HG03565 (cell line): ENCODE measurements at regions not wholly inside any gene's neighbourhood (a gene's known extent, or its start where the extent isn't known, plus 50 kb on each side); places are given as distances from the start of the nearest gene placed in this dataset.

ENCODE experiments used
- ATAC-seq: cut with Tn5 transposase; IDR thresholded peaks from one replicate; pipeline ENCODE4 v1.9.1; 2021; ENCODE audit warnings: mild to moderate bottlenecking, moderate library complexity; ENCODE audit not compliant: unreplicated experiment

GRCh38 chr16:52056259-52056658, 490.7 kb downstream of the TOX3 start:
- ATAC-seq: no peak

GRCh38 chr16:52055381-52055780, 491.6 kb downstream of the TOX3 start:
- ATAC-seq: no peak

- ATAC-seq: no peak
Observed at GRCh38 chr16:52054326-52054725, 492.6 kb downstream of the TOX3 start.

- ATAC-seq: no peak
Observed at GRCh38 chr16:52052818-52053217, 494.1 kb downstream of the TOX3 start.

- no peak for ATAC-seq
Observed at GRCh38 chr16:52051414-52052172, 495.4 kb downstream of the TOX3 start.

GRCh38 chr16:52050418-52050817, 496.5 kb downstream of the TOX3 start:
- no peak for ATAC-seq

- ATAC-seq: no peak
Observed at GRCh38 chr16:52035436-52035835, 511.5 kb downstream of the TOX3 start.

GRCh38 chr16:52034830-52035229, 512.1 kb downstream of the TOX3 start:
- ATAC-seq: no peak

GRCh38 chr16:52033992-52034391, 513.0 kb downstream of the TOX3 start:
- ATAC-seq: no peak

GRCh38 chr16:52022980-52023379, 524.0 kb downstream of the TOX3 start:
- ATAC-seq: no peak

GRCh38 chr16:52022177-52022576, 524.8 kb downstream of the TOX3 start:
- ATAC-seq: no peak

- no peak for ATAC-seq
Observed at GRCh38 chr16:52016387-52016786, 530.6 kb downstream of the TOX3 start.

- ATAC-seq: no peak
Observed at GRCh38 chr16:52005551-52005950, 541.4 kb downstream of the TOX3 start.

- no peak for ATAC-seq
Observed at GRCh38 chr16:52004343-52004742, 542.6 kb downstream of the TOX3 start.

GRCh38 chr16:52002026-52002425, 544.9 kb downstream of the TOX3 start:
- no peak for ATAC-seq

GRCh38 chr16:51996516-51996915, 550.4 kb downstream of the TOX3 start:
- no peak for ATAC-seq

GRCh38 chr16:51994597-51994996, 552.3 kb downstream of the TOX3 start:
- no peak for ATAC-seq

- no peak for ATAC-seq
Observed at GRCh38 chr16:51989637-51990230, 557.2 kb downstream of the TOX3 start.

- no peak for ATAC-seq
Observed at GRCh38 chr16:51988977-51989376, 558.0 kb downstream of the TOX3 start.

- no peak for ATAC-seq
Observed at GRCh38 chr16:51987519-51987918, 559.4 kb downstream of the TOX3 start.

- ATAC-seq: no peak
Observed at GRCh38 chr16:51986717-51987116, 560.2 kb downstream of the TOX3 start.

- ATAC-seq: no peak
Observed at GRCh38 chr16:51986301-51986700, 560.6 kb downstream of the TOX3 start.

GRCh38 chr16:51985126-51985525, 561.8 kb downstream of the TOX3 start:
- ATAC-seq: no peak
